Medulla oblongata (tissue), 1 donor: ENCODE measurements at regions not wholly inside any gene's neighbourhood (a gene's known extent, or its start where the extent isn't known, plus 50 kb on each side); places are given as distances from the start of the nearest gene placed in this dataset.
"Not testable (repeated sequence)": the region's sequence is repeated elsewhere in the genome, so short reads cannot be mapped to it uniquely, and the experiment has no call there.

ENCODE experiments used
- DNase-seq: peaks from one replicate; pipeline ENCODE4 v3.0.0-alpha.2; 2015; ENCODE audit errors: extremely low spot score

GRCh38 chr6:94245395-94245794 is 826.0 kb upstream of the EPHA7 start:
- no peak for DNase-seq

- DNase-seq = no peak
These were observed 819.5 kb upstream of the EPHA7 start for GRCh38 chr6:94238868-94239267.

GRCh38 chr6:94227741-94228140 is 808.4 kb upstream of the EPHA7 start:
- no peak for DNase-seq

- DNase-seq = no peak
These were observed 798.5 kb upstream of the EPHA7 start for GRCh38 chr6:94217836-94218235.

GRCh38 chr6:94215552-94215951 is 796.2 kb upstream of the EPHA7 start:
- no peak for DNase-seq

GRCh38 chr6:94213226-94213625 is 793.9 kb upstream of the EPHA7 start:
- no peak for DNase-seq

- no peak for DNase-seq
These were observed 777.5 kb upstream of the EPHA7 start for GRCh38 chr6:94196891-94197290.

- no peak for DNase-seq
These were observed 770.7 kb upstream of the EPHA7 start for GRCh38 chr6:94190030-94190429.

GRCh38 chr6:94184666-94185464 is 765.5 kb upstream of the EPHA7 start:
- no peak for DNase-seq

GRCh38 chr6:94177429-94177828 is 758.1 kb upstream of the EPHA7 start:
- DNase-seq = peak; percentile 12

- DNase-seq = no peak
These were observed 756.1 kb upstream of the EPHA7 start for GRCh38 chr6:94175465-94175864.

GRCh38 chr6:94163877-94164276 is 744.5 kb upstream of the EPHA7 start:
- no peak for DNase-seq

- DNase-seq = no peak
These were observed 731.5 kb upstream of the EPHA7 start for GRCh38 chr6:94150886-94151285.

GRCh38 chr6:94144807-94145206 is 725.4 kb upstream of the EPHA7 start:
- DNase-seq = no peak

GRCh38 chr6:94137178-94137577 is 717.8 kb upstream of the EPHA7 start:
- DNase-seq = not testable (repeated sequence)

GRCh38 chr6:94133106-94133505 is 713.7 kb upstream of the EPHA7 start:
- DNase-seq = no peak

GRCh38 chr6:94131271-94131670 is 711.9 kb upstream of the EPHA7 start:
- no peak for DNase-seq

GRCh38 chr6:94130478-94130877 is 711.1 kb upstream of the EPHA7 start:
- DNase-seq = peak; percentile 61

GRCh38 chr6:94129926-94130325 is 710.6 kb upstream of the EPHA7 start:
- DNase-seq = no peak

- no peak for DNase-seq
These were observed 708.4 kb upstream of the EPHA7 start for GRCh38 chr6:94127716-94128115.

- no peak for DNase-seq
These were observed 705.0 kb upstream of the EPHA7 start for GRCh38 chr6:94124333-94124732.

- DNase-seq = no peak
These were observed 701.7 kb upstream of the EPHA7 start for GRCh38 chr6:94121094-94121493.

GRCh38 chr6:94099072-94099471 is 679.7 kb upstream of the EPHA7 start:
- no peak for DNase-seq

- no peak for DNase-seq
These were observed 676.6 kb upstream of the EPHA7 start for GRCh38 chr6:94095961-94096360.
